ENCODE measurements at regions not wholly inside any gene's neighbourhood (a gene's known extent, or its start where the extent isn't known, plus 50 kb on each side); places are given as distances from the start of the nearest gene placed in this dataset.

GRCh38 chr22:23458663-23459541 lies 121.2 kb downstream of the IGLL1 start:
- TF ChIP-seq CTCF (IDR thresholded peaks at IDR 0.05) (no peak), POLR2A (IDR thresholded peaks at IDR 0.05) (no peak)
